Ishikawa (cell line): ENCODE measurements at regions not wholly inside any gene's neighbourhood (a gene's known extent, or its start where the extent isn't known, plus 50 kb on each side); places are given as distances from the start of the nearest gene placed in this dataset.

Source experiments
- CEBPB ChIP-seq: IDR thresholded peaks from 2 replicates; pipeline ENCODE4 v1.6.1; 2012
- CREB1 ChIP-seq: IDR thresholded peaks from 2 replicates; pipeline ENCODE4 v1.6.1; 2012; ENCODE audit warnings: low read depth
- EGR1 ChIP-seq: IDR thresholded peaks from 2 replicates; pipeline ENCODE4 v1.6.1; 2012
- EP300 ChIP-seq: IDR thresholded peaks from 2 replicates; pipeline ENCODE4 v1.6.1; 2012; ENCODE audit warnings: borderline replicate concordance
- FOXM1 ChIP-seq: IDR thresholded peaks from 2 replicates; pipeline ENCODE4 v1.6.1; 2012; ENCODE audit warnings: low read depth, borderline replicate concordance
- MAX ChIP-seq: IDR thresholded peaks from 2 replicates; pipeline ENCODE4 v1.6.1; 2012
- NFIC ChIP-seq: IDR thresholded peaks from 2 replicates; pipeline ENCODE4 v1.6.1; 2012
- RAD21 ChIP-seq: IDR thresholded peaks from 2 replicates; pipeline ENCODE4 v1.6.1; 2012; ENCODE audit warnings: low read depth
- REST ChIP-seq: IDR thresholded peaks from 2 replicates; pipeline ENCODE4 v1.6.1; 2012; ENCODE audit warnings: low read depth, mild to moderate bottlenecking
- TAF1 ChIP-seq: IDR thresholded peaks from 2 replicates; pipeline ENCODE4 v1.6.1; 2012; ENCODE audit warnings: low read depth, mild to moderate bottlenecking
- TCF12 ChIP-seq: IDR thresholded peaks from 2 replicates; pipeline ENCODE4 v1.6.1; 2012; ENCODE audit warnings: low read depth
- TEAD4 ChIP-seq: IDR thresholded peaks from 2 replicates; pipeline ENCODE4 v1.6.1; 2012
- USF1 ChIP-seq: IDR thresholded peaks from 2 replicates; pipeline ENCODE4 v1.6.1; 2012
- YY1 ChIP-seq: IDR thresholded peaks from 2 replicates; pipeline ENCODE4 v1.6.1; 2012; ENCODE audit warnings: low read depth
- ZBTB7A ChIP-seq: IDR thresholded peaks from 2 replicates; pipeline ENCODE4 v1.6.1; 2012; ENCODE audit warnings: low read depth

- no peak for TF ChIP-seq FOXM1
- TF ChIP-seq CEBPB, result no peak
- no peak for TF ChIP-seq ZBTB7A
- TF ChIP-seq RAD21, result no peak
- no peak for TF ChIP-seq TCF12
- no peak for TF ChIP-seq NFIC
- no peak for TF ChIP-seq TAF1
Measured at GRCh38 chr3:64909011-64909410, 221.2 kb upstream of the ADAMTS9 start.

- TF ChIP-seq TCF12 (no peak), TEAD4 (no peak), EGR1 (no peak), REST (no peak), CREB1 (no peak), NFIC (no peak)
Measured at GRCh38 chr3:64908251-64908685, 220.5 kb upstream of the ADAMTS9 start.

GRCh38 chr3:64905906-64906410 is 218.2 kb upstream of the ADAMTS9 start:
- no peak for TF ChIP-seq TAF1
- no peak for TF ChIP-seq EGR1
- TF ChIP-seq CREB1, result no peak
- no peak for TF ChIP-seq MAX
- TF ChIP-seq YY1, result no peak
- TF ChIP-seq RAD21, result no peak

GRCh38 chr3:64903006-64903405 is 215.2 kb upstream of the ADAMTS9 start:
- no peak for TF ChIP-seq RAD21
- TF ChIP-seq USF1, result no peak
- no peak for TF ChIP-seq CEBPB

GRCh38 chr3:64901986-64902516 is 214.3 kb upstream of the ADAMTS9 start:
- TF ChIP-seq MAX (no peak), CREB1 (no peak), EP300 (no peak), TCF12 (no peak), RAD21 (no peak), YY1 (no peak), FOXM1 (no peak), TEAD4 (no peak), NFIC (no peak), TAF1 (no peak), CEBPB (no peak), EGR1 (no peak), ZBTB7A (no peak), USF1 (no peak), REST (no peak)

GRCh38 chr3:64901522-64901885 is 213.7 kb upstream of the ADAMTS9 start:
- TF ChIP-seq CREB1 (no peak), YY1 (no peak), FOXM1 (no peak), ZBTB7A (no peak)

GRCh38 chr3:64900617-64901521 is 213.1 kb upstream of the ADAMTS9 start:
- TF ChIP-seq TEAD4, result no peak
